Kidney (tissue), 13 donors: ENCODE measurements at regions not wholly inside any gene's neighbourhood (a gene's known extent, or its start where the extent isn't known, plus 50 kb on each side); places are given as distances from the start of the nearest gene placed in this dataset.
"Not testable (repeated sequence)": the region's sequence is repeated elsewhere in the genome, so short reads cannot be mapped to it uniquely, and the experiment has no call there.

Experiments
- DNase-seq, 5 donors: peaks; one replicate each; pipeline ENCODE4 v3.0.0-alpha.2; 2013 to 2020
- FAIRE-seq: peaks from 2 replicates; lab custom pipeline; 2012; peaks lifted over from hg19 to GRCh38; lab: Jason Lieb, UNC
- H3K27ac ChIP-seq, 2 donors: one replicate each; pipeline ENCODE4 v1.7.0; 2013; ENCODE audit warnings: low read depth in 2 of 2, low read length in 2 of 2, inconsistent platforms in 1 of 2
- H3K27me3 ChIP-seq: one replicate; pipeline ENCODE4 v1.7.1; 2013; ENCODE audit warnings: low read length, inconsistent platforms; ENCODE audit not compliant: control insufficient read depth, insufficient read depth
- H3K36me3 ChIP-seq, 3 donors: one replicate each; pipeline versions ENCODE4 v1.7.0 to v1.7.1; 2013; ENCODE audit warnings: low read length in 3 of 3, control low read depth in 1 of 3, inconsistent platforms in 1 of 3; ENCODE audit not compliant: insufficient read depth in 3 of 3, control insufficient read depth in 2 of 3
- H3K4me1 ChIP-seq, 3 donors: one replicate each; pipeline versions ENCODE4 v1.7.0 to v1.7.1; 2013; ENCODE audit warnings: low read length in 3 of 3, inconsistent platforms in 1 of 3, low read depth in 1 of 3; ENCODE audit not compliant: control insufficient read depth in 2 of 3, insufficient read depth in 2 of 3
- H3K4me3 ChIP-seq, 3 donors: one replicate each; pipeline versions ENCODE4 v1.7.0 to v1.8.1; 2013; ENCODE audit warnings: low read length in 3 of 3, control low read depth in 1 of 3, inconsistent platforms in 1 of 3
- H3K9ac ChIP-seq, 3 donors: one replicate each; pipeline versions ENCODE4 v1.7.0 to v1.7.1; 2013; ENCODE audit warnings: low read length in 3 of 3, control low read depth in 1 of 3, inconsistent platforms in 1 of 3
- H3K9me3 ChIP-seq, 3 donors: one replicate each; pipeline versions ENCODE4 v1.7.0 to v1.7.1; 2013; ENCODE audit warnings: low read length in 3 of 3, control low read depth in 1 of 3, inconsistent platforms in 1 of 3; ENCODE audit not compliant: control insufficient read depth in 2 of 3, insufficient read depth in 1 of 3
- intact Hi-C: fragments of 100-400 bp; cut with DNase I; formaldehyde crosslinking; loops from one replicate; pipeline ENCODE4 v1.11.1; 2022
- TF ChIP-seq, protein P1 (sequence below): IDR thresholded peaks from 3 replicates; pipeline ENCODE4 v1.5.1; 2012; ENCODE audit warnings: mild to moderate bottlenecking, moderate library complexity, borderline replicate concordance; ENCODE audit not compliant: insufficient read depth; ENCODE audit errors: extremely low read depth
- donor health status: control.
- donor health status: control.
- donor health status: control.
- donor health status: control.
- donor health status: control.
- donor health status: DM: yes; HTN: yes; CAD: no.
- donor health status: Normal renal cell carcinoma (clear cell type).

GRCh38 chr22:33130473-33130872, 72.3 kb upstream of the SYN3 start:
- Histone ChIP-seq H3K36me3 (no peaks in the 10 kb centered on the region), H3K9ac (no peak overlapping the region), H3K27ac (no peak overlapping the region), H3K27me3 (no peaks in the 10 kb centered on the region), H3K4me3 (no peak overlapping the region), H3K4me1 (no peaks in the 10 kb centered on the region), H3K9me3 (no peaks in the 10 kb centered on the region)
- DNase-seq (no peak), FAIRE-seq (no peak)
- TF ChIP-seq, protein P1, sequence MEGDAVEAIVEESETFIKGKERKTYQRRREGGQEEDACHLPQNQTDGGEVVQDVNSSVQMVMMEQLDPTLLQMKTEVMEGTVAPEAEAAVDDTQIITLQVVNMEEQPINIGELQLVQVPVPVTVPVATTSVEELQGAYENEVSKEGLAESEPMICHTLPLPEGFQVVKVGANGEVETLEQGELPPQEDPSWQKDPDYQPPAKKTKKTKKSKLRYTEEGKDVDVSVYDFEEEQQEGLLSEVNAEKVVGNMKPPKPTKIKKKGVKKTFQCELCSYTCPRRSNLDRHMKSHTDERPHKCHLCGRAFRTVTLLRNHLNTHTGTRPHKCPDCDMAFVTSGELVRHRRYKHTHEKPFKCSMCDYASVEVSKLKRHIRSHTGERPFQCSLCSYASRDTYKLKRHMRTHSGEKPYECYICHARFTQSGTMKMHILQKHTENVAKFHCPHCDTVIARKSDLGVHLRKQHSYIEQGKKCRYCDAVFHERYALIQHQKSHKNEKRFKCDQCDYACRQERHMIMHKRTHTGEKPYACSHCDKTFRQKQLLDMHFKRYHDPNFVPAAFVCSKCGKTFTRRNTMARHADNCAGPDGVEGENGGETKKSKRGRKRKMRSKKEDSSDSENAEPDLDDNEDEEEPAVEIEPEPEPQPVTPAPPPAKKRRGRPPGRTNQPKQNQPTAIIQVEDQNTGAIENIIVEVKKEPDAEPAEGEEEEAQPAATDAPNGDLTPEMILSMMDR, result no peak
- intact Hi-C loops, result no loop called here

DNA sequence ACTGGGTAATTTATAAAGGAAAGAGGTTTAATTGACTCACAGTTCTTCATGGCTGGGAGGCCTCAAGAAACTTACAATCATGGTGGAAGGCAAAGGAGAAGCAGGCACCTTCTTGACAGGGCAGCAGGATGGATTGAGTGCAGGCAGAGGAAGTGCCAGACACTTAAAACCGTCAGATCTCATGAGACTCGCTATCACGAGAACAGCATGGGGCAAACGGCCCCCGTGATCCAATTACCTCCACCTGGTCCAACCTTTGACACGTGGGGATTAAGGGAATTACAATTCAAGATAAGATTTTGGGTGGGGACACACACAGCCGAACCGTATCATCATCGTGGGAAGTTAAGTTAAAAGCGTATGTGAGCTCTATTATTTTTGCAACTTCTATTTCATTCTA, 71.4 kb upstream of the SYN3 start:
- H3K9me3 ChIP-seq, result no peaks in the 10 kb centered on the region
- DNase-seq, result no peak
- no peak overlapping the region for H3K4me3 ChIP-seq
- H3K9ac ChIP-seq, result no peak overlapping the region
- no peaks in the 10 kb centered on the region for H3K4me1 ChIP-seq
- H3K27ac ChIP-seq, result no peak overlapping the region
- intact Hi-C loops, result no loop called here
- FAIRE-seq, result no peak
- H3K36me3 ChIP-seq, result no peaks in the 10 kb centered on the region
- H3K27me3 ChIP-seq, result no peaks in the 10 kb centered on the region
- TF ChIP-seq, protein P1, result no peak

- intact Hi-C loops, result no loop called here
- H3K4me1 ChIP-seq, result no peaks in the 10 kb centered on the region
- no peak for FAIRE-seq
- H3K9ac ChIP-seq, result no peak overlapping the region
- no peak overlapping the region for H3K4me3 ChIP-seq
- TF ChIP-seq, protein P1, result no peak
- DNase-seq, result peak in 2 of 5 donors; percentile 37 to 79
- H3K9me3 ChIP-seq, result no peaks in the 10 kb centered on the region
- no peaks in the 10 kb centered on the region for H3K36me3 ChIP-seq
- H3K27ac ChIP-seq, result no peak overlapping the region
- H3K27me3 ChIP-seq, result no peaks in the 10 kb centered on the region
Observed at GRCh38 chr22:33126881-33127280, 68.7 kb upstream of the SYN3 start.

DNA sequence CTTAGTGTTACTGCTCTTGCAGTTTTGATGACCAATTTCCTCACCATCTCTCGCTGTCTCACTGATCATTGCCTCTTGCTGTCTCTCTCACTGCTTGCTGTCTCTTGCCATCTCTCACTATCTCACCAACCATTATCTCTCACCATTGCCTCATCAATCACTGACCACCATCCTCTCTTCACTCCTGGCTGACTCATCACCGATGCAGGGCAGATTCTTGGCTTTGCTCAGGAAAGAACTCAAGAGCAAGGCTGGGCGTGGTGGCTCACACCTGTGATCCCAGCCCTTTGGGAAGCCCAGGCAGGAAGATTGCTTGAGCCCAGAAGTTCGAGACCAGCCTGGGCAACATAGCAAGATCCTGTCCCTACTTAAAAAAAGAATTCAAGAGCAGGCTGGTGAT, 66.3 kb upstream of the SYN3 start:
- Histone ChIP-seq H3K4me3 (no peak overlapping the region), H3K9ac (no peak overlapping the region), H3K4me1 (no peaks in the 10 kb centered on the region), H3K27ac (no peak overlapping the region), H3K27me3 (no peaks in the 10 kb centered on the region), H3K9me3 (no peaks in the 10 kb centered on the region), H3K36me3 (no peaks in the 10 kb centered on the region)
- TF ChIP-seq, protein P1, result no peak
- DNase-seq (no peak), FAIRE-seq (no peak)
- intact Hi-C loops, result no loop called here

DNA sequence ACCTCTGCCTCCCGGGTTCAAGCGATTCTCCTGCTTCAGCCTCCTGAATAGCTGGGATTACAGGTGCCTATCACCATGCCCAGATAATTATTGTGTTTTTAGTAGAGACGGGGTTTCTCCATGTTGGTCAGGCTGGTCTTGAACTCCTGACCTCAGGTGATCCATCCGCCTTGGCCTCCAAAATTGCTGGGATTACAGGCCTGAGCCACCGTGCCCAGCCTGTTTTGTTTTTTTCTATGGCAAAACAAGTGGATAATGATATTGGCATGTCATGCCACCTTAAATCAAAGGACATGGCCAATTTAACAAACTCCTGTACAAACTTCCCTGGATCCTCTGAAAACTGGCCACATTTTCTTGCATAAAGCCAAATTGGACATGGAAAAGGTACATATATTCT, 64.3 kb upstream of the SYN3 start:
- H3K9me3 ChIP-seq, H3K4me1 ChIP-seq, intact Hi-C loops, H3K9ac ChIP-seq, DNase-seq, FAIRE-seq, H3K27me3 ChIP-seq, H3K36me3 ChIP-seq, H3K4me3 ChIP-seq, H3K27ac ChIP-seq: not testable (repeated sequence)
